Gastrocnemius medialis (tissue), 4 donors: ENCODE measurements at regions not wholly inside any gene's neighbourhood (a gene's known extent, or its start where the extent isn't known, plus 50 kb on each side); places are given as distances from the start of the nearest gene placed in this dataset.

Experiments used
- CTCF ChIP-seq, 5 experiments: fragments of 450-650 bp in 3 of 5; fragments of 200-600 bp in 2 of 5; sonication (generic) in 2 of 5; IDR thresholded peaks in 4 of 5; conservative IDR thresholded peaks in 1 of 5; 1 replicate in 4 of 5; 2 replicates in 1 of 5; pipeline ENCODE4 v1.5.1; 2016 to 2019; ENCODE audit warnings: antibody characterized with exemption in 5 of 5, mild to moderate bottlenecking in 3 of 5, moderate library complexity in 3 of 5
- POLR2A ChIP-seq, 2 donors: fragments of 450-650 bp; IDR thresholded peaks; one replicate each; pipeline ENCODE4 v1.6.1; 2017; ENCODE audit warnings: antibody characterized with exemption in 2 of 2, mild to moderate bottlenecking in 2 of 2, moderate library complexity in 2 of 2

DNA sequence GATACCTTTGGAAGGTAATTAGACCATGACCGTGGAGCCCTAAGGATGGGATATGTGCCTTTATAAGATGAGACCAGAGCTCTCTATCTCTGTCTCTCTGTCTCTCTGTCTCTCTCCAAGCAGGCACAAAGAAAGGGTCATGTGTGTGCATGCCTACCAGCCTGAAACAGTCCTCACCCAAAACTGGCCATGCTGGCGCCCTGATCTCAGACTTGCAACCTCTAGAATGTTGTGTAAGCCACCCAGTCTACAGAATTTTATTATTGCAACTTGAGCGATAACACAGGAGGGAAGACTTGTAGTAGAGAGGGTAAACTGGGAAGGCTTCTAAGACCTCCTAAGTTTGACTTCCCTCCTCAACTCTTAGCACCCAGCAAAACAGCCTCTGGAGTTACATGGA, 124.1 kb upstream of the SERTAD2 start:
- TF ChIP-seq CTCF (IDR thresholded peaks at IDR 0.05 in 4 of 5, conservative IDR thresholded peaks at IDR 0.05 in 1 of 5) (no peak), POLR2A (IDR thresholded peaks at IDR 0.05) (no peak)
